ENCODE measurements at regions not wholly inside any gene's neighbourhood (a gene's known extent, or its start where the extent isn't known, plus 50 kb on each side); places are given as distances from the start of the nearest gene placed in this dataset.

DNA sequence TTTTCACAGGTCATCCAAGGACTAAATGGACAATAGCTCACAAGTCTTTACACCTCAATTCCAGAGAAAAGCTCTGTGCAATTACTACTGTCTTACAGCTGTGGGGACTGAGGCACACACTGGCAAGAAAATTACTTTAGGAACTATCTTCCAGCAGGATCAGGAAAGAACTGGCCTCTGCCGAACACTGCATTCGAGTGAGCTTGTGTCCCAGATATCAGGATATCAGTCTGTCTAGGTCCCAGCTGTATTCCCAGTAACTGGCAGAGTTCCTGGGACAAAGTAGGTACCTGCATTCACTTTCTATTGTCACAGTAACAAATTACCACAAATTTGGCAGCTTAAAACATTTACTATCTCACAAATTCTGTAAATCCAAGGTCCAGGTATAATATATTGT lies 183.7 kb downstream of the IRS1 start:
- Histone ChIP-seq H3K9me3 (no peaks in the 10 kb centered on the region), H3K27ac (no peak overlapping the region), H3K4me1 (no peaks in the 10 kb centered on the region), H3K4me3 (no peak overlapping the region), H3K27me3 (no peaks in the 10 kb centered on the region), H3K9ac (ENCODE audit: low read depth in 2 of 2, low read length in 2 of 2) (no peak overlapping the region), H3K36me3 (no peaks in the 10 kb centered on the region)
- no peak for DNase-seq
- intact Hi-C loops (cut with DNase I), result no loop called here
- TF ChIP-seq, protein P1, sequence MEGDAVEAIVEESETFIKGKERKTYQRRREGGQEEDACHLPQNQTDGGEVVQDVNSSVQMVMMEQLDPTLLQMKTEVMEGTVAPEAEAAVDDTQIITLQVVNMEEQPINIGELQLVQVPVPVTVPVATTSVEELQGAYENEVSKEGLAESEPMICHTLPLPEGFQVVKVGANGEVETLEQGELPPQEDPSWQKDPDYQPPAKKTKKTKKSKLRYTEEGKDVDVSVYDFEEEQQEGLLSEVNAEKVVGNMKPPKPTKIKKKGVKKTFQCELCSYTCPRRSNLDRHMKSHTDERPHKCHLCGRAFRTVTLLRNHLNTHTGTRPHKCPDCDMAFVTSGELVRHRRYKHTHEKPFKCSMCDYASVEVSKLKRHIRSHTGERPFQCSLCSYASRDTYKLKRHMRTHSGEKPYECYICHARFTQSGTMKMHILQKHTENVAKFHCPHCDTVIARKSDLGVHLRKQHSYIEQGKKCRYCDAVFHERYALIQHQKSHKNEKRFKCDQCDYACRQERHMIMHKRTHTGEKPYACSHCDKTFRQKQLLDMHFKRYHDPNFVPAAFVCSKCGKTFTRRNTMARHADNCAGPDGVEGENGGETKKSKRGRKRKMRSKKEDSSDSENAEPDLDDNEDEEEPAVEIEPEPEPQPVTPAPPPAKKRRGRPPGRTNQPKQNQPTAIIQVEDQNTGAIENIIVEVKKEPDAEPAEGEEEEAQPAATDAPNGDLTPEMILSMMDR (IDR thresholded peaks at IDR 0.05), result no peak

DNA sequence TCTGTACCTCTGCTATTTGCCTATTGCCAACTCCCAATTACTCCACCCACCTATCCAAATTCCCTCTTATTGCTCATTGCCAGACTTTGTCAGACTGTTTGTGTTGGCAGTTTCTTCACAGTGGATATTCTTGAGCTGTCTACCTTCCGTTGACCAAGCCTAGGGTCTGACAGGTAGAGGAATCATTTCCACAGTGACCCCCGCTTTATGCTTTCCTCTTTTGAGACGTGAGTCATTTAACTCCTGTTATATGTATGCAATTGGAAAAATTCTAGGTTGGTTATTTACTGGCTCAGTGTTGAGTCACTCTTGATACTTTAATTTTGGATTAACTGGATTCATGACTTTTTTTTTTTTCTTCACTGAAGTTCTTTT lies 187.7 kb downstream of the IRS1 start:
- intact Hi-C loops (cut with DNase I), result no loop called here
- H3K9ac ChIP-seq (ENCODE audit: low read depth in 2 of 2, low read length in 2 of 2), result no peak overlapping the region
- DNase-seq, result no peak
- no peaks in the 10 kb centered on the region for H3K9me3 ChIP-seq
- H3K27me3 ChIP-seq, result no peaks in the 10 kb centered on the region
- no peak overlapping the region for H3K27ac ChIP-seq
- no peaks in the 10 kb centered on the region for H3K4me1 ChIP-seq
- H3K4me3 ChIP-seq, result no peak overlapping the region
- TF ChIP-seq, protein P1 (IDR thresholded peaks at IDR 0.05), result no peak
- no peaks in the 10 kb centered on the region for H3K36me3 ChIP-seq

DNA sequence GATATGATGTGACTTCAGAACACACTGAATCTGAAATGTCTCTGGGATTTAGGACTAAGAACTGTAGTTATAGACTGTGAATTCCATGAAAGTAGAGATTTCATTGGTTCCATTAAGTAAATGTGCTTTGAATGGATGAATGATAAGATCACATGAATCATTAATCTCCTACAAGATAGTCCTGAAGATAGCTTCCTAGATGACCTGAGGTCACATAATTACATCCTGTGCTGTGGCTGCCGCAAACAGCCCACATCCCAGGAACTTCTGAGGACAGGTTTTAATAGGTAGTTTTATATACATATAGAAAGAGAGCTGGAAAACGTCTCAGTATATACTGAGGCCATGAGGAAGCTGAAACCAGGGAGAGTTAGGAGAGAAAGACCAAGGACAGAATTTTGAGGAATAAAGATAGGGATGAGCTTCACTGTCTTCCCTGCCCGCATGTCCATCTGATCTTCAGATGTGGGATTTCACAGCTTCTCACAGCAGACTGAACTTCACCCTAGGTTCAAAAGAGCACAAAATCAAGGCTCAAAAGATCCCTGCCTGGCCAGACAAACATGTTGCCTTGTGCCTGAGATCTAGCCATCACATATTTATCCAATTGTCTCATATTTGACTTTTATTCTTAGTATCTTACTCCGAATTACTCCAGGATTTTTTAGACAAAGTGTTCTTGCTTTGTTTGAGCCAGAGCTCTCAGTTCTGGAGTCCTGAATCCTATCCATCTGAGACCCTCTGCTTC lies 188.2 kb downstream of the IRS1 start:
- Histone ChIP-seq H3K27me3 (no peaks in the 10 kb centered on the region), H3K27ac (no peak overlapping the region), H3K36me3 (no peaks in the 10 kb centered on the region), H3K9me3 (no peaks in the 10 kb centered on the region), H3K4me3 (no peak overlapping the region), H3K4me1 (no peaks in the 10 kb centered on the region), H3K9ac (ENCODE audit: low read depth in 2 of 2, low read length in 2 of 2) (no peak overlapping the region)
- intact Hi-C loops (cut with DNase I), result no loop called here
- DNase-seq, result no peak
- TF ChIP-seq, protein P1 (IDR thresholded peaks at IDR 0.05), result no peak

DNA sequence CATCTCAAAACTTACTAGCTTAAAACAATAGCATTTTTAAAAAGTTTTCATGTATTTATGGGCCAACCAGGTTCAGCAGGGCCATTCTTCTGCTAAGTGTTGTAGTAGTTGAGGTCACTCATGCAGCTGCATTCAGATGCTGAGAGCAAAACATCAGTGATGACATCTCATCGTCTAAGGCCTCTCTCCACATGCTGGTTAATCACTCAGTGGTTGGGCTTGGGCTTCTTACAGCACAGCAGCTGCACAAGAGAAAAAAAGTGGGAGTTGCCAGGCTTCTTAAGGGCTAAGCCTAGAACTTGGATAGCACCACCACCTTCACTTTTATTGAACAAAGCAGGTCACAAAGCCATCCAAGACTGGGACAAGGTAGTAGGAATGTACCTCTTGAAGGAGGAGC lies 190.3 kb downstream of the IRS1 start:
- intact Hi-C loops (cut with DNase I), result no loop called here
- Histone ChIP-seq H3K36me3 (no peaks in the 10 kb centered on the region), H3K4me3 (no peak overlapping the region), H3K9me3 (no peaks in the 10 kb centered on the region), H3K27ac (no peak overlapping the region), H3K27me3 (no peaks in the 10 kb centered on the region), H3K4me1 (no peaks in the 10 kb centered on the region), H3K9ac (ENCODE audit: low read depth in 2 of 2, low read length in 2 of 2) (no peak overlapping the region)
- TF ChIP-seq, protein P1 (IDR thresholded peaks at IDR 0.05), result no peak
- no peak for DNase-seq

DNA sequence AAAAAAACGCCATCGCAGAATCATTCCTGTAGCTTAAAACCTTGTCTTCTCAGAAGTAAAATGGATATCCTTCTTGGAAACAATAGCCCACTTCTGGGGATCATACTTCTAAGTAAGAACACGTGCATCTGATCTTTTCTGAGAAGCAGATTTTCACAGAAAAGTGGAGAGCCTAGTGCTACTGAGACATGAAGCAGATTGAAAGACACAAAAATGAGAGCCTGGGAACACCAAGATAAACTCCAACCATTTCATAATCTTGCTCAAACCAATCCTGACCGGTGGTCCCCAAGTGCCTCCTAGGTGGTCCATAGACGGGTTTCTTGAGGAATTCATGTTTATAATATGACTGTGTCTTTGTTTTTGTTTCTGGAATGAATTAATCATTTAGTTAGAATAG lies 191.2 kb downstream of the IRS1 start:
- H3K9ac ChIP-seq (ENCODE audit: low read depth in 2 of 2, low read length in 2 of 2), result no peak overlapping the region
- no peak for DNase-seq
- no peak overlapping the region for H3K27ac ChIP-seq
- H3K27me3 ChIP-seq, result no peaks in the 10 kb centered on the region
- no peak overlapping the region for H3K4me3 ChIP-seq
- no peaks in the 10 kb centered on the region for H3K36me3 ChIP-seq
- TF ChIP-seq, protein P1 (IDR thresholded peaks at IDR 0.05), result no peak
- H3K9me3 ChIP-seq, result no peaks in the 10 kb centered on the region
- intact Hi-C loops (cut with DNase I), result no loop called here
- no peaks in the 10 kb centered on the region for H3K4me1 ChIP-seq
